H1 (cell line): ENCODE measurements at regions not wholly inside any gene's neighbourhood (a gene's known extent, or its start where the extent isn't known, plus 50 kb on each side); places are given as distances from the start of the nearest gene placed in this dataset.
A peak's percentile ranks its signal among the peaks of the same experiment; 100 is the strongest.
"Not testable (repeated sequence)": the region's sequence is repeated elsewhere in the genome, so short reads cannot be mapped to it uniquely, and the experiment has no call there.

ENCODE experiments used
- CTCF ChIA-PET: fragments of 300-600 bp; sonication (Branson Sonifier 250); formaldehyde crosslinking; loops from one replicate; lab custom pipeline; 2021; ENCODE audit not compliant: partially characterized antibody; lab: Charles Lee
- POLR2A ChIA-PET: fragments of 300-600 bp; sonication (Branson Sonifier 250); formaldehyde crosslinking; loops from one replicate; lab custom pipeline; 2021; ENCODE audit warnings: inconsistent platforms; ENCODE audit not compliant: partially characterized antibody; lab: Charles Lee
- DNase-seq, 2 experiments: peaks; one replicate each; pipeline versions ENCODE4 v3.0.0 to v3.0.0-alpha.2; 2010 to 2022; ENCODE audit warnings: low spot score in 2 of 2, low read depth in 1 of 2, mixed read lengths in 1 of 2
- FAIRE-seq: peaks from 2 replicates; lab custom pipeline; 2011; peaks lifted over from hg19 to GRCh38; lab: Jason Lieb, UNC
- H2AFZ ChIP-seq: 2 replicates; pipeline ENCODE4 v1.8.1; 2012; ENCODE audit warnings: low read length, inconsistent platforms
- H2AK5ac ChIP-seq: 2 replicates; pipeline ENCODE4 v1.6.1; 2013; ENCODE audit warnings: low read depth, low read length
- H2BK120ac ChIP-seq: replicated peaks from 2 replicates; pipeline ENCODE3; 2013; ENCODE audit warnings: low read depth, low read length, inconsistent platforms
- H2BK12ac ChIP-seq: 2 replicates; pipeline ENCODE4 v1.6.1; 2013; ENCODE audit warnings: low read depth, low read length
- H2BK15ac ChIP-seq: 2 replicates; pipeline ENCODE4 v1.6.1; 2013; ENCODE audit warnings: low read length
- H2BK20ac ChIP-seq: 2 replicates; pipeline ENCODE4 v1.6.1; 2013; ENCODE audit warnings: low read length
- H2BK5ac ChIP-seq: 2 replicates; pipeline ENCODE4 v1.6.1; 2013; ENCODE audit warnings: low read depth, low read length
- H3K14ac ChIP-seq: 2 replicates; pipeline ENCODE4 v1.6.1; 2013; ENCODE audit warnings: inconsistent platforms; ENCODE audit not compliant: insufficient read length
- H3K18ac ChIP-seq: 2 replicates; pipeline ENCODE4 v1.6.1; 2013; ENCODE audit warnings: low read length; ENCODE audit errors: extremely low read depth
- H3K23ac ChIP-seq: 2 replicates; pipeline ENCODE4 v1.6.1; 2013; ENCODE audit warnings: inconsistent platforms; ENCODE audit not compliant: insufficient read length
- H3K23me2 ChIP-seq: 2 replicates; pipeline ENCODE4 v1.6.1; 2013; ENCODE audit warnings: low read depth, low read length
- H3K27ac ChIP-seq: 2 replicates; pipeline ENCODE4 v1.6.1; 2011; ENCODE audit warnings: low read depth, low read length, inconsistent platforms
- H3K27me3 ChIP-seq, 4 experiments: replicated peaks in 1 of 4; 1 replicate in 1 of 4; 2 replicates in 3 of 4; pipeline versions ENCODE4 v1.6.1 to v1.8.1; 2011 to 2013; ENCODE audit warnings: low read length in 3 of 4, mild to moderate bottlenecking in 3 of 4, inconsistent platforms in 2 of 4, mixed read lengths in 2 of 4, moderate library complexity in 1 of 4; ENCODE audit not compliant: control insufficient read depth in 3 of 4, insufficient read depth in 3 of 4; ENCODE audit errors: extremely low read depth in 1 of 4
- H3K36me3 ChIP-seq, 4 experiments: 2 replicates each; pipeline versions ENCODE4 v1.6.1 to v1.8.1; 2011 to 2013; ENCODE audit warnings: mild to moderate bottlenecking in 4 of 4, low read length in 3 of 4, moderate library complexity in 2 of 4, control low read depth in 1 of 4, inconsistent platforms in 1 of 4; ENCODE audit not compliant: insufficient read depth in 4 of 4, control insufficient read depth in 2 of 4
- H3K4ac ChIP-seq: replicated peaks from 2 replicates; pipeline ENCODE3; 2013; ENCODE audit warnings: low read length, low read depth, mixed read lengths, inconsistent platforms; ENCODE audit not compliant: insufficient read length
- H3K4me1 ChIP-seq, 4 experiments: replicated peaks in 1 of 4; 1 replicate in 1 of 4; 2 replicates in 3 of 4; pipeline versions ENCODE4 v1.6.1 to v1.8.1; 2011 to 2013; ENCODE audit warnings: low read length in 3 of 4, inconsistent platforms in 2 of 4, mixed read lengths in 1 of 4; ENCODE audit not compliant: insufficient read depth in 4 of 4, control insufficient read depth in 3 of 4
- H3K4me2 ChIP-seq, 2 experiments: 2 replicates each; pipeline versions ENCODE4 v1.6.1 to v1.8.1; 2011 to 2013; ENCODE audit warnings: low read depth in 2 of 2, low read length in 2 of 2, control low read depth in 1 of 2, inconsistent platforms in 1 of 2, mild to moderate bottlenecking in 1 of 2; ENCODE audit not compliant: insufficient read depth in 1 of 2
- H3K4me3 ChIP-seq, 4 experiments: fragments of 200-600, 300-600 bp in 1 of 4; sonication (generic), shearing (Covaris generic), sonication (Bioruptor Twin) in 1 of 4; 2 replicates each; pipeline versions ENCODE4 v1.5.1 to v1.8.1; 2011 to 2016; ENCODE audit warnings: low read length in 4 of 4, low read depth in 3 of 4, control low read depth in 2 of 4, inconsistent platforms in 2 of 4, mild to moderate bottlenecking in 2 of 4, mixed read lengths in 1 of 4, moderate library complexity in 1 of 4; ENCODE audit not compliant: insufficient read depth in 2 of 4; ENCODE audit errors: extremely low read depth in 1 of 4
- H3K56ac ChIP-seq: replicated peaks from 2 replicates; pipeline ENCODE3; 2013; ENCODE audit warnings: low read depth, mild to moderate bottlenecking, mixed read lengths, low read length, inconsistent platforms; ENCODE audit not compliant: insufficient read length
- H3K79me1 ChIP-seq: 2 replicates; pipeline ENCODE4 v1.6.1; 2013; ENCODE audit warnings: low read depth, low read length, control low read depth
- H3K79me2 ChIP-seq, 2 experiments: 2 replicates each; pipeline versions ENCODE4 v1.6.1 to v1.8.1; 2012 to 2013; ENCODE audit warnings: low read length in 2 of 2, mild to moderate bottlenecking in 2 of 2, inconsistent platforms in 1 of 2; ENCODE audit not compliant: insufficient read depth in 2 of 2, control insufficient read depth in 1 of 2
- H3K9ac ChIP-seq, 4 experiments: replicated peaks in 1 of 4; 1 replicate in 1 of 4; 2 replicates in 3 of 4; pipeline versions ENCODE4 v1.6.1 to v1.8.1; 2011 to 2013; ENCODE audit warnings: low read depth in 3 of 4, low read length in 3 of 4, control low read depth in 2 of 4, mild to moderate bottlenecking in 2 of 4, moderate library complexity in 2 of 4, inconsistent platforms in 1 of 4; ENCODE audit errors: extremely low read depth in 1 of 4
- H3K9me3 ChIP-seq, 2 experiments: 2 replicates each; pipeline versions ENCODE4 v1.6.1 to v1.8.1; 2012 to 2013; ENCODE audit warnings: mild to moderate bottlenecking in 2 of 2, moderate library complexity in 2 of 2, control low read depth in 1 of 2, inconsistent platforms in 1 of 2, low read depth in 1 of 2, low read length in 1 of 2, mixed read lengths in 1 of 2; ENCODE audit not compliant: insufficient read depth in 2 of 2
- H4K20me1 ChIP-seq, 2 experiments: replicated peaks in 1 of 2; 2 replicates each; pipeline versions ENCODE3 to v1.8.1; 2011 to 2013; ENCODE audit warnings: inconsistent platforms in 2 of 2, low read length in 2 of 2, mild to moderate bottlenecking in 1 of 2; ENCODE audit not compliant: insufficient read depth in 2 of 2, control insufficient read depth in 1 of 2
- H4K5ac ChIP-seq: 2 replicates; pipeline ENCODE4 v1.6.1; 2013; ENCODE audit warnings: low read length, low read depth, mixed read lengths, inconsistent platforms; ENCODE audit not compliant: insufficient read length
- H4K8ac ChIP-seq: 2 replicates; pipeline ENCODE4 v1.8.0; 2013; ENCODE audit warnings: mild to moderate bottlenecking, moderate library complexity, low read length, inconsistent platforms; ENCODE audit not compliant: insufficient read depth; ENCODE audit errors: extremely low read depth
- H4K91ac ChIP-seq: replicated peaks from 2 replicates; pipeline ENCODE3; 2013; ENCODE audit warnings: low read length, mixed read lengths, inconsistent platforms; ENCODE audit not compliant: insufficient read length
- FOSL1 ChIP-seq: IDR thresholded peaks from 2 replicates; pipeline ENCODE4 v1.6.1; 2011; ENCODE audit warnings: mild to moderate bottlenecking, low read depth, low read length, moderate library complexity; ENCODE audit not compliant: insufficient read depth
- KDM1A ChIP-seq: fragments of 200-600, 300-600 bp; sonication (generic); IDR thresholded peaks from 2 replicates; pipeline ENCODE4 v1.7.1; 2016; ENCODE audit warnings: mild to moderate bottlenecking, low read length, borderline replicate concordance
- SIN3A ChIP-seq, 2 experiments: IDR thresholded peaks in 1 of 2; conservative IDR thresholded peaks in 1 of 2; 2 replicates each; pipeline ENCODE4 v1.6.1; 2011 to 2012; ENCODE audit warnings: low read length in 2 of 2, improper control_type of control experiment in 1 of 2, low read depth in 1 of 2, mild to moderate bottlenecking in 1 of 2
- SP4 ChIP-seq: IDR thresholded peaks from 2 replicates; pipeline ENCODE4 v1.6.1; 2012; ENCODE audit warnings: low read length, inconsistent platforms
- WGBS, 2 experiments: shearing (Covaris generic) in 1 of 2; methylation state at CpG; one replicate each; pipeline versions ENCODE4 v1.1.6 to v1.1.7; 2013 to 2015; ENCODE audit warnings: low lambda C conversion rate in 2 of 2, mixed read lengths in 2 of 2, inconsistent platforms in 1 of 2, low coverage in 1 of 2, missing lambda C conversion rate in 1 of 2; ENCODE audit not compliant: insufficient replicate concordance in 2 of 2, insufficient coverage in 1 of 2, insufficient read length in 1 of 2; ENCODE audit errors: extremely low coverage in 1 of 2, missing lambda C conversion rate in 1 of 2; 5-methylcytosine and 5-hydroxymethylcytosine counted together

GRCh38 chr18:10149768-10150556 lies 236.1 kb downstream of the VAPA start (continued):
- TF ChIP-seq SP4: no peak
- TF ChIP-seq KDM1A: no peak
- no peak for TF ChIP-seq FOSL1
- no peak for TF ChIP-seq SIN3A (conservative IDR thresholded peaks at IDR 0.05 in 1 of 2, IDR thresholded peaks at IDR 0.05 in 1 of 2; ENCODE audit: low read depth in 1 of 2, low read length in 2 of 2)

DNA sequence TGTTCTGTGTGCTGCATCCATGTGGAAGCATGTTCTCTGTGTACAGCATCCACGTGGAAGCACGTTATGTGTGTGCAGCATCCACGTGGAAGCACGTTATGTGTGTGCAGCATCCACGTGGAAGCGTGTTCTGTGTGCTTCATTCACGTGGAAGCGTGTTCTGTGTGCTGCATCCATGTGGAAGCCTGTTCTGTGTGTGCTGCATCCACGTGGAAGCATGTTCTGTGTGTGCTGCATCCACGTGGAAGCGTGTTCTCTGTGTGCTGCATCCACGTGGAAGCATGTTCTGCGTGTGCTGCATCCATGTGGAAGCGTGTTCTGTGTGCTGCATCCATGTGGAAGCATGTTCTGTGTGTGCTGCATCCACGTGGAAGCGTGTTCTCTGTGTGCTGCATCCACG lies 236.8 kb downstream of the VAPA start:
- H3K4me2 ChIP-seq, H3K9me3 ChIP-seq, H2BK15ac ChIP-seq, H3K4me3 ChIP-seq, H3K23ac ChIP-seq, H4K5ac ChIP-seq, H3K14ac ChIP-seq, H3K4ac ChIP-seq, H4K20me1 ChIP-seq, H3K18ac ChIP-seq, H2BK5ac ChIP-seq, H3K79me2 ChIP-seq, H2BK12ac ChIP-seq, H2AK5ac ChIP-seq, POLR2A ChIA-PET, H3K23me2 ChIP-seq, H4K8ac ChIP-seq, H3K27ac ChIP-seq, FAIRE-seq, H3K56ac ChIP-seq, H3K4me1 ChIP-seq, CTCF ChIA-PET, H3K9ac ChIP-seq, H3K36me3 ChIP-seq, H2BK120ac ChIP-seq, H4K91ac ChIP-seq, H2BK20ac ChIP-seq, H3K27me3 ChIP-seq, H2AFZ ChIP-seq, H3K79me1 ChIP-seq: not testable (repeated sequence)
- WGBS, 2 experiments: 71% methylated on average over 14 of the region's 17 CpGs; no CpG with 5 or more reads in 1 of the 2 experiments
- peak in 1 of 2 experiments; percentile 16 for DNase-seq
